AG04450 (cell line): ENCODE measurements at regions not wholly inside any gene's neighbourhood (a gene's known extent, or its start where the extent isn't known, plus 50 kb on each side); places are given as distances from the start of the nearest gene placed in this dataset.

Source experiments
- CTCF ChIA-PET: fragments of 300-600, 350-600 bp; formaldehyde crosslinking; extraction: SDS; loops from one replicate; lab custom pipeline; 2022; ENCODE audit warnings: antibody characterized with exemption, inconsistent platforms; lab: Charles Lee
- POLR2A ChIA-PET: fragments of 350-600 bp; formaldehyde crosslinking; extraction: SDS; loops from one replicate; lab custom pipeline; 2021; ENCODE audit warnings: antibody characterized with exemption, inconsistent platforms; lab: Yijun Ruan, JAX
- DNase-seq: peaks from one replicate; pipeline ENCODE4 v3.0.0-alpha.2; 2011; ENCODE audit warnings: low read depth, low spot score
- H3K27ac ChIP-seq: one replicate; pipeline ENCODE4 v1.5.1; 2012; ENCODE audit warnings: low read depth, low read length, control low read depth
- H3K27me3 ChIP-seq: one replicate; pipeline ENCODE4 v1.6.0; 2012; ENCODE audit warnings: low read length; ENCODE audit not compliant: control insufficient read depth, insufficient read depth
- H3K4me3 ChIP-seq: 2 replicates; pipeline ENCODE4 v1.5.1; 2011; ENCODE audit warnings: mild to moderate bottlenecking, low read depth, low read length, control low read depth
- H3K9me3 ChIP-seq: 2 replicates; pipeline ENCODE4 v1.5.1; 2012; ENCODE audit warnings: low read length; ENCODE audit not compliant: control insufficient read depth, insufficient read depth
- CTCF ChIP-seq: IDR thresholded peaks from 2 replicates; pipeline ENCODE4 v1.5.1; 2011; ENCODE audit warnings: low read depth, low read length, control low read depth, inconsistent platforms

- POLR2A ChIA-PET = no interaction called here
- CTCF ChIA-PET = no interaction called here
- no peaks in the 10 kb centered on the region for H3K9me3 ChIP-seq
These were observed 441.0 kb downstream of the RAPGEF2 start for GRCh38 chr4:159543831-159544230.

GRCh38 chr4:159545556-159545955, 442.7 kb downstream of the RAPGEF2 start:
- no peak overlapping the region for H3K4me3 ChIP-seq
- no peaks in the 10 kb centered on the region for H3K27me3 ChIP-seq
- ChIA-PET CTCF (no interaction called here), POLR2A (no interaction called here)
- no peak for DNase-seq
- TF ChIP-seq CTCF = no peak
- H3K9me3 ChIP-seq = no peaks in the 10 kb centered on the region
- no peak overlapping the region for H3K27ac ChIP-seq

More at GRCh38 chr4:159543831-159544230, 441.0 kb downstream of the RAPGEF2 start:
- no peak for DNase-seq
- Histone ChIP-seq H3K27ac (no peak overlapping the region), H3K27me3 (no peaks in the 10 kb centered on the region), H3K4me3 (no peak overlapping the region)
- TF ChIP-seq CTCF = no peak

GRCh38 chr4:159547645-159548308, 444.9 kb downstream of the RAPGEF2 start:
- ChIA-PET CTCF (interaction anchor here (0.5 kb wide), 1 partner anchor 8 kb away, joined by 3 read pairs; no protein-coding TSS in a partner anchor), POLR2A (no interaction called here)
- no peaks in the 10 kb centered on the region for H3K27me3 ChIP-seq
- TF ChIP-seq CTCF = no peak
- H3K9me3 ChIP-seq = no peaks in the 10 kb centered on the region
- no peak overlapping the region for H3K27ac ChIP-seq
- DNase-seq = no peak
- H3K4me3 ChIP-seq = no peak overlapping the region

GRCh38 chr4:159549098-159549518, 446.2 kb downstream of the RAPGEF2 start:
- POLR2A ChIA-PET = no interaction called here
- DNase-seq = no peak
- CTCF ChIA-PET = interaction anchor here (0.7 kb wide), 1 partner anchor 52 kb away, joined by 4 read pairs; no protein-coding TSS in a partner anchor

More at GRCh38 chr4:159549098-159549518, 446.2 kb downstream of the RAPGEF2 start:
- no peak overlapping the region for H3K4me3 ChIP-seq
- H3K27me3 ChIP-seq = no peaks in the 10 kb centered on the region
- TF ChIP-seq CTCF = no peak
- no peaks in the 10 kb centered on the region for H3K9me3 ChIP-seq
- no peak overlapping the region for H3K27ac ChIP-seq
